Effector memory CD4-positive, alpha-beta T cell (primary cell): ENCODE measurements at regions not wholly inside any gene's neighbourhood (a gene's known extent, or its start where the extent isn't known, plus 50 kb on each side); places are given as distances from the start of the nearest gene placed in this dataset.

Experiments
- DNase-seq, 3 donors: peaks; one replicate each; pipeline ENCODE4 v3.0.0-alpha.2; 2020
- H3K27ac ChIP-seq: 2 replicates; pipeline ENCODE4 v1.7.0; 2013; ENCODE audit warnings: mild to moderate bottlenecking, low read length, moderate library complexity; ENCODE audit not compliant: insufficient read depth, poor library complexity, severe bottlenecking
- H3K27me3 ChIP-seq: replicated peaks from 2 replicates; pipeline ENCODE4 v1.7.0; 2013; ENCODE audit warnings: mild to moderate bottlenecking, low read length; ENCODE audit not compliant: insufficient read depth, control insufficient read depth, poor library complexity, severe bottlenecking
- H3K36me3 ChIP-seq: 2 replicates; pipeline ENCODE4 v1.7.0; 2013; ENCODE audit warnings: mild to moderate bottlenecking, low read length, moderate library complexity; ENCODE audit not compliant: control insufficient read depth, insufficient read depth
- H3K4me1 ChIP-seq: 2 replicates; pipeline ENCODE4 v1.7.0; 2013; ENCODE audit warnings: low read length, mild to moderate bottlenecking; ENCODE audit not compliant: control insufficient read depth, insufficient read depth, poor library complexity, severe bottlenecking
- H3K4me3 ChIP-seq: 2 replicates; pipeline ENCODE4 v1.7.0; 2013; ENCODE audit warnings: low read length, low read depth, mild to moderate bottlenecking; ENCODE audit not compliant: insufficient read depth, poor library complexity, severe bottlenecking
- H3K9me3 ChIP-seq: 2 replicates; pipeline ENCODE4 v1.7.0; 2013; ENCODE audit warnings: mild to moderate bottlenecking, low read length, moderate library complexity; ENCODE audit not compliant: control insufficient read depth

DNA sequence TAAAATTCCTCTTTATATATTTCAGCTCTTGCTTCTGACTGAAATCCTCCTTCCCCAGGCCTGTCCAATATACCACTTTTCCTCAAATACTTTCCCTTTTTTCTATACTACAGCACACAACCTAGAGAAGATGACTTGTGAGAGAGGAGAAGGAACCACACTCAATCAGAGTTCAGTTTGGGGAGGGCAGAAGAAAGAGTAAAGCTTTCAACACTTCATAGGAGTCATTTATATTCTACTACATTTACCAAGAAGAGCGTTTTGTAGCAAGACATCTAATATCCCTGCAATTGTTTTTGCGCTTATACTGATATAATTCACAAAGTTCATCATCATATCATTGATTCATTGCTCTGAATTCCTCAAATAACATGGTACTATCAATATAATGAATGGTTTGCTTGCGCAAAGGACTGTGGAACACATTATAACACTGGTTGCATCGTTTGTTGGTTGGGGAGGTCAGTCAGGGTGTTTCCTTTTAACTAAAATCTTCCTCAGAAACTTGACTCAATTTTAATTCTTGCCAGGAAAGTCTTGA, 792.5 kb upstream of the CELF2 start:
- Histone ChIP-seq H3K27ac (no peak overlapping the region), H3K4me1 (no peaks in the 10 kb centered on the region), H3K4me3 (no peak overlapping the region), H3K9me3 (no peaks in the 10 kb centered on the region), H3K36me3 (no peaks in the 10 kb centered on the region), H3K27me3 (no peaks in the 10 kb centered on the region)
- DNase-seq, result no peak

- Histone ChIP-seq H3K9me3 (no peaks in the 10 kb centered on the region), H3K4me3 (no peak overlapping the region), H3K4me1 (no peaks in the 10 kb centered on the region), H3K27me3 (no peaks in the 10 kb centered on the region), H3K27ac (no peak overlapping the region), H3K36me3 (no peaks in the 10 kb centered on the region)
- DNase-seq, result no peak
Measured at GRCh38 chr10:10233229-10233628, 784.4 kb upstream of the CELF2 start.

- H3K4me1 ChIP-seq, result no peaks in the 10 kb centered on the region
- no peaks in the 10 kb centered on the region for H3K9me3 ChIP-seq
- no peaks in the 10 kb centered on the region for H3K27me3 ChIP-seq
- H3K36me3 ChIP-seq, result no peaks in the 10 kb centered on the region
- DNase-seq, result no peak
- no peak overlapping the region for H3K4me3 ChIP-seq
- H3K27ac ChIP-seq, result no peak overlapping the region
Measured at GRCh38 chr10:10235003-10235402, 782.7 kb upstream of the CELF2 start.

GRCh38 chr10:10247585-10247984, 770.1 kb upstream of the CELF2 start:
- DNase-seq, result no peak
- H3K9me3 ChIP-seq, result no peaks in the 10 kb centered on the region
- H3K27me3 ChIP-seq, result no peaks in the 10 kb centered on the region
- no peaks in the 10 kb centered on the region for H3K4me1 ChIP-seq
- H3K27ac ChIP-seq, result no peak overlapping the region
- H3K4me3 ChIP-seq, result no peak overlapping the region
- no peaks in the 10 kb centered on the region for H3K36me3 ChIP-seq

GRCh38 chr10:10256860-10257259, 760.8 kb upstream of the CELF2 start:
- H3K9me3 ChIP-seq, result no peaks in the 10 kb centered on the region

GRCh38 chr10:10259013-10259412, 758.7 kb upstream of the CELF2 start:
- Histone ChIP-seq H3K27ac (no peak overlapping the region), H3K27me3 (no peaks in the 10 kb centered on the region), H3K4me1 (no peaks in the 10 kb centered on the region), H3K9me3 (no peaks in the 10 kb centered on the region), H3K4me3 (no peak overlapping the region), H3K36me3 (no peaks in the 10 kb centered on the region)
- no peak for DNase-seq

More at GRCh38 chr10:10256860-10257259, 760.8 kb upstream of the CELF2 start:
- Histone ChIP-seq H3K27me3 (no peaks in the 10 kb centered on the region), H3K4me3 (no peak overlapping the region), H3K4me1 (no peaks in the 10 kb centered on the region), H3K27ac (no peak overlapping the region), H3K36me3 (no peaks in the 10 kb centered on the region)
- no peak for DNase-seq

- H3K27ac ChIP-seq, result no peak overlapping the region
- no peaks in the 10 kb centered on the region for H3K27me3 ChIP-seq
- H3K4me3 ChIP-seq, result no peak overlapping the region
- H3K9me3 ChIP-seq, result no peaks in the 10 kb centered on the region
- DNase-seq, result no peak
- H3K36me3 ChIP-seq, result no peaks in the 10 kb centered on the region
- H3K4me1 ChIP-seq, result no peaks in the 10 kb centered on the region
Measured at GRCh38 chr10:10270126-10271050, 747.3 kb upstream of the CELF2 start.

DNA sequence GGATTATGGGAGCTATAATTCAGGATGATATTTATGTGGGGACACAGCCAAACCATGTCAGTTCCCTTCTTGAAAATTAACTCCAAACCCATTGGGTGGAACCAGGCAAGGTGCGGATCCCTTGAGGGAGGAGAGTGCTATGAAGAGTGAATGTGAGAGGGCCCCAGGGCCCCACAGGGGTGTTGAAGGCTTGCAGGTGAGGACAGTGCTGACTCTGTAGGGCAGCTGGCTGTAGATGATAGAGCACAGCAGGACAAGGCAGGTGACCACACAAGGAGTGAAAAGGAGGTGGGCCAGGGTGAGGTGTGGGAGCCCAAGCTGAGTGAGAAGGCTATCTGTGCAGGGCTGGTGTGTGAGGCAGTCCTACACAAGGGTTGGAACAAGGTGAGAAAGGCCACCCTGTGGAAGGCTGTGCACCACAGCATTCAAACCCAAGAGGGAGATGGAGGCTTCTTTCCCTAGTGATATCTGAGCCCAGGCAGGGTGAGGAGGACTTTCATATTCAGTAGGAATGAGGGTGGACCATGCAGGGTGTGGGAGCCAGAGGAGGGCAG, 746.0 kb upstream of the CELF2 start:
- Histone ChIP-seq H3K36me3 (no peaks in the 10 kb centered on the region), H3K27ac (no peak overlapping the region), H3K4me3 (no peak overlapping the region), H3K27me3 (no peaks in the 10 kb centered on the region), H3K4me1 (no peaks in the 10 kb centered on the region), H3K9me3 (no peaks in the 10 kb centered on the region)
- DNase-seq, result no peak

DNA sequence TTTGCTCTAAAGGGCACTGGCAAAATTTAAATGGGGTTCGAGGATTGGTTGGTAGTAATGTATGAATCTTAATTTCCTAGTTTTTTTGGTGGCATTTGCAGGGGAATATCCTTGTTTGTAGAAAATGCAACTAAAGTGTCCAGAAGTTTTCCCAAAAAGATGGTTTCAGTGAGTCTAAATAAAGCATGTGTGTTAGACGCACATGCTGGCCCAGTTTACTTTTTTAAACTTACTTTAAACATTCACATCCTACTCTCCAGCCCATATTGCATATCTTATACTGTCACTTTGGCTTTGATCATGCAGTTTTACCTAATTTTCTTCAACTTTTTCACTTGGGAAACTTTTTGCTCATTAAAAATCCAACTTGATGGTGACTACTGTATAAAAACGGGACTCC, 744.0 kb upstream of the CELF2 start:
- DNase-seq, result no peak
- no peaks in the 10 kb centered on the region for H3K4me1 ChIP-seq
- H3K27ac ChIP-seq, result no peak overlapping the region
- H3K9me3 ChIP-seq, result no peaks in the 10 kb centered on the region
- no peak overlapping the region for H3K4me3 ChIP-seq
- no peaks in the 10 kb centered on the region for H3K27me3 ChIP-seq
- H3K36me3 ChIP-seq, result no peaks in the 10 kb centered on the region

DNA sequence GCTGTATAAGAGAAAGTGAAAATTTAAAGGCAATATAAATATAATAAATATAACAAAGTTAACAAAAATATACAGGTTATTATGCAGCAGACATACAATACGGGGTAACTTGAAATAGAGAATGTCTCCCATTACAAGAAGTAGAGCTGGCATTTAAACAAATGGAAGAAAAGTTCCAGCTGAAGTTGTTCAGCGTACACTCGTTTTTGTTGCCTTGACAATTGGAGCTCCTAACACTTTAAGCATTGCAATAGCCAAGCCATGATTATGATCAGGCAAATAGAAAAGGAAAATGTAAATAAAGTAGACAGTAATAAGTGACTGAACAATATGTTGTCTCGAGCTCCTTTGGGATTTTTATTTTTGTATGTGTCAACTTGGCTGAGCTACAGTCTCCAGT, 737.8 kb upstream of the CELF2 start:
- Histone ChIP-seq H3K27me3 (no peaks in the 10 kb centered on the region), H3K36me3 (no peaks in the 10 kb centered on the region), H3K9me3 (no peaks in the 10 kb centered on the region), H3K4me3 (no peak overlapping the region), H3K27ac (no peak overlapping the region), H3K4me1 (no peaks in the 10 kb centered on the region)
- DNase-seq, result no peak
